GM18868 (cell line): ENCODE measurements at regions not wholly inside any gene's neighbourhood (a gene's known extent, or its start where the extent isn't known, plus 50 kb on each side); places are given as distances from the start of the nearest gene placed in this dataset.
"Not testable (repeated sequence)": the region's sequence is repeated elsewhere in the genome, so short reads cannot be mapped to it uniquely, and the experiment has no call there.

Source experiments
- ATAC-seq: cut with Tn5 transposase; IDR thresholded peaks from one replicate; pipeline ENCODE4 v1.9.1; 2021; ENCODE audit warnings: mild to moderate bottlenecking, moderate library complexity; ENCODE audit not compliant: unreplicated experiment

DNA sequence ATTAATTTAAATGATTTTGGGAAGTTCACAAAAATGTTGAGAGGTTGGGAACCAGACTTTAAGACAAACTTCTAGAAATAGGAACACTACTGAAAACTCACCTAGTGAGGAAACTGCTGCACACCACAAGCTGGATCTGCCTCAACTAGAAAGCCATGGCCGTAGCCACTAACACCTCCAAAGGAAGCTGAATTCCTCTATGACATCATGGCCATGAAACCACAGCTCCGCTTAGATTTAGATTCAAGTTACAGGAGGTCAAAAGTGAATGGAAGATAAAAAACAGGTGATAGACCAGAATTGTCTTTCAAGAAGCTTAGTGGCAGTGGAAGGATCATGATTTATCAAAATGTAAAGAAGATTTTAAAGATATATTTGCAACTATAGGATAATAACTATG is 208.8 kb upstream of the ALG10 start:
- no peak for ATAC-seq

DNA sequence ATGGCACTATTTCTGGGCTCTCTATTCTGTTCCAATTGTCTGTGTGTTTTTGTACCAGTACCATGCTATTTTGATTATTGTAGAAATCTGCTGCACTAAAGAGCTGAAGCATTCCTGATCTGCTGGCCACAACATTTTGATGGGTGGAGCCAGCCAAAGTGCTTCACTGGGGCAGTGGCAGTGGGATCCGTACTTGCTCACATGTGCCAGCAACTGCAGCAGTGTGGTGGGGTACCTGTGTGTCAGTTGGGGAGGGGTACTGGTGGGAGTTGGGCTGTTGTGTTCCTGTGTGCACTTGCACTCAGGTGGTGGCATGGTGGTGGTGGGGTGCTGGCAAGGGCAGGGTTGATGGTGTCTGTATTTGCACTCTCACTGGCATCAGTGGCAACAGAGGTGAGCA is 204.6 kb upstream of the ALG10 start:
- ATAC-seq, result no peak

DNA sequence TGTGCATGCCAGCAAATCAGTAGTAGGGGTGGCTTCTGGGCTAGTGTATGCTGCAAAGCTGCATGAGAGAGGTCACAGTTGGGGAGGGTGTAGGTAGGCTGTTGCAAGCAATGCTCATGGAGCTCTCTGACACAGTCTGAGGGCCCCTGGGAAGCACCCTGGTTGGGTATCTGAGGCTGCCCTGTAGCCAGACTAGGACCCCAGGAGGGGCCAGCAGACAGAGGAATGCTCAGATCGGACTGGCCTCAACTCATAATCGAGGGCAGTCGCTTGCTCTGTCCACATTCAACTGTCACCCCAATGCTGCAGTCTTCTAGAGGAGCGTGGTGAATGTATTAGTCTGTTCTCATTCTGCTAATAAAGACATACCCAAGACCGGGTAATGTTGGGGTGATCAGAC is 204.0 kb upstream of the ALG10 start:
- no peak for ATAC-seq

DNA sequence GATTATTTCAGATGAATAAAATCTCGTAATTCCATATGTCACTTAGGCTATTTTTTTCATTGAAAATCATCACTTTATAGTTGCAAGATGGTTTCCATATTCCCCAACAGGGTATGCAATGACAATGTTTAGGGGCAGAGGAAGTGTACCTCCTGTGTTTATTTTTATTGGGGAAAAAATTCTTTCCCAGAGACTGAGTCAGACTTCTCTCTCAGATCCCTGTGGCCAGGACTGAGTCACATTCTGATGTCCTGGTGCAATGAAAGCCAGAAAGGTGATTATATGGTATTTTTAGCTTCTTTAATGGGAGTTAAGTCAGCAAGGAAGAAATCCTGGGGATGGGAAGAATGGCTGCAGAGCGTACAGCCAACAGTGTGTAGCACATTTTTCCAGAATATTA is 196.9 kb upstream of the ALG10 start:
- ATAC-seq, result no peak

DNA sequence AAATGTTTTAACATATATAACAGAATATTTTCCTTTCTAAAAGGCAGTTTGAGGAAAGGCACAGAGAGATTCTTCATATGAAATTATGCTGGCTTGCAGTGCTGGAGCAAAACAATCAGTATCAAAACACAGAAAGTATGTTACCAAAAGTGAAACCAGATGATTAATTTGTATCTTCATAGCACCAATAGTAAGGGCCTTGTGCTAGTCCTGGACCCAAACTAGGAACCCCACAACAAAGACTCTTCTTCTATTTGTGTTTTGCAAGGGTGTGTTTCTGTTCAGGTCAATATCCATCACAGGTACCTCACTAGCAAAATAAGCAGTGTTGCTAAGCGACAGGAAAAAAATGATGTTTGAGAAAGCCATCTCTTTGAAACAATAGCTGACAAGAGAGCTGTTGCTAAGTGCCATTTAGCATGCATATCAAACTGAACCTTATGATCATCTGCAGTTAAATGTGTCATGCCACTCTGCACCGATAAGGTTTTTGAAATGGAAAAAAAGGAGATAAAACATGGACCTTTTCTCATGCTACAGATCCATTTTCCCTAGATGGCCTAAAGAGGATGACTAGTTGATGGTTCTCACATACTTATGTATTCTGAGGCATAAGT is 196.2 kb upstream of the ALG10 start:
- ATAC-seq, result no peak

DNA sequence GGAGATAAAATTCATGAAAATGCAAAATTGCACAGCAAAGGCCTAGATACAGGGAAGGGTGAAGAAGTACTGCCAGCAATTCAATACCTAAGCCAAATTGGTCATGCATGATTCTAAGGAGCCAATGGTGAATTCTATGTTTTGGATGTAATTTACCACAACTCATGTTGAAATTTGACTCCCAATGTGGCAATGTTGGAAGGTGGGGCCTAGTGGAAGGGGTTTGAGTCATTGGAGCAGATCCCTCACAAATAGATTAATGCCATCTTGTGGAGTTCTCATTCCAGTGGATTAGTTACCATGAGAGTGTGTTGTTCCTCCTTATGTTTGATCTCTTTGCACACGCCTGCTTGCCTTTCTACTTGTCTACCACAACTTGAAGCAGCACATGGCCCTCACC is 194.0 kb upstream of the ALG10 start:
- ATAC-seq, result no peak

DNA sequence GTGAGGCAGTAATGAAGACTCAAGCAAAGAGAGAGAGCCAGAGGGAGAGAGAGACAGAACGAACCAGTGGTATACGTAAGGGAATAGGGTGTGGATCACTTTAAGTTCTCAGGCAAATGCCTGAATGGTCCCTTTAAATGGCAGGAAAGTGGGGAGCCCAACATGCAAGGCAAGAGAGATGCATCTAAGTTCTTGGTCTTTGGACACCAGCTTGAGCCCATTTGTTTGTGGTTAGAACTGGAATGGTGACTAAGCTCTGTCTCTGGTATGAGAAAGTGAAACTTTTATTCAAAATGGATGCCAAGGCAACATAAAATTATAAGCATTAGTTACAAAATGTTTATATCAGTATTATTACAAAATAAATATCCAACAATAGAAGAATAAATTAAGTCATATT is 192.2 kb upstream of the ALG10 start:
- ATAC-seq, result no peak

DNA sequence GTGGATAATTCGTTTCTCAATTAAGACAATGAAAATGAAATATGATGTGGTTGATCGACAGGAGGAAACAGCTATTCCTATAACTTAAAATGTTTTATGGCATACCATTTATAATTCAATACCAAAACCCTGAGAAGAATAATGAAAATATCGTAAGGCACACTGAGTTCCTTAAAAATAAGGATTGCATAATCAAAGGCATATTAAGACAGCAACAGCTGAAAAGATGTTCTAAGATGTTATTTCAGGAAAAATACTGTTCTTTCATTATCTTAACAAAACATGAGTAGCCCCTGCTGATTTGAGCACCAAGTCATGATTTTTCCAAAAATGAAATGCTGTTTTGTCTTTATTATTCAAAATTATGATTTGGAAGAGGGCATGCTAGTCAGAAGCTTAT is 189.4 kb upstream of the ALG10 start:
- ATAC-seq, result no peak

DNA sequence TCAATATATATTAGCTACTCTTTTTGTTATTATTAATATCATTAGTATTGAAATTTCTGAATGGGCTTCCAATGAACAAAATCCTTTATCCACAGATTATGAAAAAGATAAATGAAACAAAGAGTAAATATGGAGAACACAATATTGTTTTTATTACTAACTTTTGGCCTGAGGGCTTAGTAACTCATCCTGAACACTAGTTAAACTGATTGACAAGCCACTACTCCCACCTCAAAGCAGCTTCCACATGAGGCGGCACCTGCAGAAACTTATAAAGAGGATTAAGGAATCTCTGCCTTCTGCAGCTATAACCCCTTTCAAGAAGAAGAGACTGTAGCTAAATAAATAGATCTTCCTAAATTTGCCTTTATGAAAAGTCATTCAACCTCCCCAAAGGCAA is 187.6 kb upstream of the ALG10 start:
- ATAC-seq, result no peak

DNA sequence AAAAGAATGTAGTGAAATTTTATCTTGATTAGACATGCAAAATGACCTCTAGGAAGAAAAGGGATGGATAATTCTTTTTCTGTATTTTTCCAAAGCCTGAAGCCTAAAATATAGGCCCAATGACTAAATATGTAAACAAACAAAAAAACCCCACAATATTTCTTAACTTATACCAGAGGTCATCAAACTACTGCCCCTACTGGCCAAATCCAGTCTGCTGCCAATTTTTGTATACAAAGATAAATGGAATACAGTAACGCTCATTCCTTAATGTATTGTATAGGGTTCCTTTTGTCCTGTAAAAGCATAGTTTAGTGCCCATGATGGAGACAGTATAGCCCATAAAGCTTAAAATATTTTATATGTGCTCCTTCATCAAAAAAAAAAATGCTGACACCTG is 145.7 kb upstream of the ALG10 start:
- ATAC-seq, result no peak

DNA sequence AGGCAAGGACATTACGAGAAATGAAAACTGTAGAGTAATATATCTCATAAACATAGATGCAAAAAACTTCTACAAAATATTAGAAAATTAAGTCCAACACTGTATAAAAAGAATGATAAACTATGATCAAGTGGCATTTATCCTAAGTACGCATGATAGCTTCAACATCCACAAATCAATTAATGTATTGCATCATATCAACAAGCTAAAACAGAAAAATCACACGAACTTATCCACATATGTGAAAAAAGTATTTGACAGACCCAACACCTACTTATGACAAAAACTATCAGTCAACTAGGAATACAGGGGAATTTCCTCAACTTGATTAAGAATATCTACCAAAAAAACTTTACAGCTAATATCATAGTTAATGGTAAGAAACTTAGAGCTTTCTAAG is 129.9 kb upstream of the ALG10 start:
- no peak for ATAC-seq

DNA sequence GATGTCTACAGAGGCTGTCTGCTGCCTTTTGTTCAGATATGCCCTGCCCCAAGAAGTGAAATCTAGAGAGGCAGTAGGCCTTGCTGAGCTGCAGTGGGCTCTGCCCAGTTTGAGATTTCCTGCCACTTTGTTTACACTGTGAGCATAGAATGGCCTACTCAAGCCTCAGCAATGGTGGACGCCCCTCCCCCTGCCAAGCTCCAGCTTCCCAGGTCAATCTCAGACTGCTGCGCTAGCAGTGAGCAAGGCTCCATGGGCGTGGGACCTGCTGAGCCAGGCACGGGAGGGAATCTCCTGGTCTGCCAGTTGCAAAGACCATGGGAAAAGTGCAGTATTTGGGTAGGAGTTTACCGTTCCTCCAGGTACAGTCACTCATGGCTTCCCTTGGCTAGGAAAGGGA is 101.8 kb upstream of the ALG10 start:
- not testable (repeated sequence) for ATAC-seq

DNA sequence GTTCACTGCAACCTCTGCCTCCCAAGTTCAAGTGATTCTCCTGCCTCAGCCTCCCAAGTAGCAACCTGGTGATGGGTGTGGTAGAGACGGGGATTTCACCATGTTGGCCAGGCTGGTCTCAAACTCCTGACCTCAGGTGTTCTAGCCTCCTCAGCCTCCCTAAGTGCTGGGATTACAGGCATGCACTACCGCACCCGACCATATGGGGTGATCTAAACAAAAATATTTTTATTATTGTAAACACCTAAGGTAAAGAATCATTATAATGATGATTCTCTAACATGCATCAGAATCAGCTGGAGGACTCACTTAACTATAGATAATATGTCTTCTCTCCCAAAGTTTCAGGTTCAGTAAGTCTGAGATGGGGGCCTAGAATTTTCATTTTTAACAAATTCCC is 96.2 kb upstream of the ALG10 start:
- no peak for ATAC-seq

DNA sequence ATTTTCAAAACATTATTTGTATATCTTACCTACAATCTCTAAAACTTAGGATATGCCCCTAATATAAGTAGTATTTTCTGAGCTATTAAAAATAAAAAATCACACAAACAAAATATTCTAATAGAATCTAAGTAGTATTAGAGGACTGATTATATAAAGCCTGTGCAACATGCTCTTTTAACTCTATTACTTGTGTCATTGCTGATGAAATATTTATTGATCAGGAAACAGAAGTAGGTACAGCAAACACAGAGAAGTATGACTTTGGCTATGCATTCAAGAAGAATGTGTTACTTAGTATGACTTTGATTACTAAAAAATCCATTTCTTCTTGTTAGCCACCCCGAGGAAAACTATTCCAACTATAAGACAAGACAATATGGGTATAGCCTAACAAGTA is 84.6 kb upstream of the ALG10 start:
- not testable (repeated sequence) for ATAC-seq

DNA sequence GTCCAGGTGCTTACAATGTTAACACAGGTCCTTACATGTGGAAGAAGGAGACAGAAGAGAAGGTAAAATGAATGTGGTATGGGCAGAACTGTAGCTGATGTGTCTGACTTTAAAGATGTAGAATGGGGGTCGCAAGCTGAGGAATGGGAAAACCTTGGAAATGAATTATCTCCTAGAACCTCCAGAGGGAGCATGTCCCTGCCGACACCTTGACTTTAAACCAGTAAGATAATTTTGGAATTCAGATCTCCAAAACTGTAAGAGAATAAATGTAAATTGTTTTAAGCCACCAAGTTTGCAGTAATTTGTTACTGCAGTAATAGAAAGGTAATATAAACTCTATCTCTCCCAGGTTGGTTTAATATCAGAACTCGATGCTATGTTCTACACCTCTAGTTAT is 80.1 kb upstream of the ALG10 start:
- ATAC-seq, result no peak

DNA sequence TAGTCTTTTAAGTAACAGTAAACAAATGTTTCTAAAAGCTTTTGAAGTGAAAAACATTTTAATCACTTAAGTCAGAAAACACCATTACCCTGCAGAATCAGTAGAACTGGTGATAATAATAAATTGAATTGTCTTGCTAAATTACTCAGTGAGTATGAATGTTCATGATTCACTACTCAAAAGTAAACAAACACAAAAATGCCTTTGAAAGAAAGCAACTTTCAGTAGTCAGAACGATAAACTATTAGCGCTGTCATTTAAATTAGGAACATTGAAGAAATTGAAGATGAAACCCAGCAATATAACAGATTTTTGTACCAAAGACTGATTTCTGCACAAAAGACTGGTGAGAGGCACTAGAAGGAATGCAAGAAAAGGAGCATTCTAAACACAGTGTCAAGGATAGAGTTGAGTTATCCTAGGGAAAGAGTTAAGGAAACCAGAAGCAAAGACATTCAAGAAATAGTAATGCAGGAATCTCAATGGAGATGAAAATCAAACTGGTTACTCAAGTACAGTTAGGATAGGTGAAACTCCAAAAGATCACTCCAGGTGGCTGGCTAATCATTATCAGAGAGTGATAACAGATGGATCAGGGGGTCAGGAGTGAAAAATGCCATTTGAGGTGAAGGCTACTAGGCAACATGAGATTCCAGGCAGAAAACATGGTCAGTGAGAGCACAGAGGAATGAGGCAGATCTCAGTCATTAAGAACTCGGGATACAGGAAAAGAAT is 77.4 kb upstream of the ALG10 start:
- no peak for ATAC-seq

DNA sequence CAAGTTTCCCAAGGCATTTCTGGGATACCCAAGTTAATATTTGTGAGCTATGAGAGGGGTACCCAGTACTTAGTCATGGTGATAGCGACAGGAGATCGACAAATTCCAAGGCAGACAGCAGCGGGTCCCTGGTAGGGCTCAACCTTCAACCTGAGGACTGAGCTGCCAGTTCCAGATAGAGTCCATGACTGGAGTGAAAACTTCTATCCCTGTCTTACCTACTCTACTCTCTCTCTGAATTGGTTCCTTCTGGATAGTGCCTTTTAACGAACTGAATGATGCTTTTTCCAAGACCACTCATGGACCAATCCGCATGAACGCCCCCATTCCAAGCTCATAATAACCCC is 76.9 kb upstream of the ALG10 start:
- ATAC-seq, result no peak

DNA sequence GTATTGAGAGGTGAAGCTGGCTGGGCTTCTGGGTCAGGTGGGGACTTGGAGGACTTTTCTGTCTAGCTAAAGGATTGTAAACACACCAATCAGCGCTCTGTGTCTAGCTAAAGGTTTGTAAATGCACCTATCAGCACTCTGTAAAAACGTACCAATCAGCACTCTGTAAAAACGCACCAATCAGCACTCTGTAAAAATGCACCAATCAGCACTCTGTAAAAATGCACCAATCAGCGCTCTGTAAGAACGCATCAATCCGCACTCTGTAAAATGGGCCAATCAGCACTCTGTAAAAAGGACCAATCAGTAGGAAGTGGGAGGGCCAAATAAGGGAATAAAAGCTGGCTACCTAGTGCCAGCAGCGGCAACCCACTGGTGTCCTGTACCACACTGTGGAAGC is 56.1 kb upstream of the ALG10 start:
- not testable (repeated sequence) for ATAC-seq

DNA sequence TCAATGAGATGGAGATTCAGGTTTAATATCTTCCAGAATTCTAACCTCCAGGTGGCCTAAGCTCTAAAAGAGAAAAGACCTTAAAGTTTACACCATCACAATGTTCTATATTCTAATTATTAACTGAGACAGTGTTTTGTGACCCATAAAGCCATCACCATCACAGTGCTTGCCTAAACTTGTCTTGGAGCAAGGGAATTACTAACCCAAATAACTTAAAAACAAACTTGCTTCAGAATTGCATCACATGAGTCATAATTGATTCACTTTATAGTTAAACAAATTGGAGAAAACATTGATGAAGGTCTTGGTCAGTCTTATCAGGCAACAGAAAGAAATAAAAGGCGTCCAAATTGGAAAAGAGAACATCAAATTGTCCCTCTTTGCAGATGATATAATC is 54.5 kb upstream of the ALG10 start:
- ATAC-seq, result no peak
